OCI-LY7 (cell line): ENCODE measurements at regions not wholly inside any gene's neighbourhood (a gene's known extent, or its start where the extent isn't known, plus 50 kb on each side); places are given as distances from the start of the nearest gene placed in this dataset.
"Not testable (repeated sequence)": the region's sequence is repeated elsewhere in the genome, so short reads cannot be mapped to it uniquely, and the experiment has no call there.

Source experiments
- BruUV-seq: library from RNA; stranded (reverse); fragments of 400-500 nt; replicated peaks from 2 replicates; lab custom pipeline; 2021; lab: Mats Ljungman, UMichigan
- CTCF ChIA-PET: fragments of 300-600 bp; sonication (Branson Sonifier 250); formaldehyde crosslinking; loops from one replicate; lab custom pipeline; 2022; ENCODE audit warnings: antibody characterized with exemption; ENCODE audit not compliant: unreplicated experiment; lab: Charles Lee
- POLR2A ChIA-PET: fragments of 300-600 bp; sonication (Branson Sonifier 250); formaldehyde crosslinking; loops from one replicate; lab custom pipeline; 2022; ENCODE audit warnings: antibody characterized with exemption; lab: Charles Lee
- DNase-seq: peaks from one replicate; pipeline ENCODE4 v3.0.0-alpha.2; 2015; ENCODE audit warnings: low spot score
- H2AFZ ChIP-seq: fragments of 200-600 bp; sonication (generic), shearing (Covaris generic); 2 replicates; pipeline ENCODE4 v1.6.1; 2014; ENCODE audit warnings: mild to moderate bottlenecking, antibody characterized with exemption, low read length, moderate library complexity
- H3K27ac ChIP-seq: fragments of 200-600 bp; sonication (generic); 2 replicates; pipeline ENCODE4 v1.5.1; 2014; ENCODE audit warnings: mixed run types, low read depth, mild to moderate bottlenecking, moderate library complexity, low read length, inconsistent platforms; ENCODE audit not compliant: poor library complexity, severe bottlenecking
- H3K36me3 ChIP-seq: fragments of 200-600 bp; sonication (generic); 2 replicates; pipeline ENCODE4 v1.6.1; 2014; ENCODE audit warnings: mild to moderate bottlenecking, antibody characterized with exemption, low read length, moderate library complexity, mixed read lengths; ENCODE audit not compliant: insufficient read depth
- H3K4me1 ChIP-seq: fragments of 200-600 bp; sonication (generic); 2 replicates; pipeline ENCODE4 v1.5.1; 2014; ENCODE audit warnings: mild to moderate bottlenecking, low read length; ENCODE audit not compliant: insufficient read depth, poor library complexity, severe bottlenecking
- H3K4me2 ChIP-seq: fragments of 200-600 bp; sonication (generic); 2 replicates; pipeline ENCODE4 v1.6.1; 2014; ENCODE audit warnings: mild to moderate bottlenecking, low read length
- H3K4me3 ChIP-seq: fragments of 200-600 bp; sonication (generic); 2 replicates; pipeline ENCODE4 v1.5.1; 2014; ENCODE audit warnings: mild to moderate bottlenecking, low read depth, low read length; ENCODE audit not compliant: poor library complexity, severe bottlenecking
- H3K79me2 ChIP-seq: fragments of 200-600 bp; sonication (generic); 2 replicates; pipeline ENCODE4 v1.6.1; 2016; ENCODE audit warnings: low read depth, mild to moderate bottlenecking, low read length, moderate library complexity, mixed read lengths; ENCODE audit not compliant: insufficient read depth
- H3K9me2 ChIP-seq: fragments of 200-600 bp; sonication (generic); 2 replicates; pipeline ENCODE4 v1.6.1; 2016; ENCODE audit warnings: mild to moderate bottlenecking, low read length, mixed read lengths; ENCODE audit not compliant: insufficient read depth
- H3K9me3 ChIP-seq: fragments of 200-600 bp; sonication (generic); 2 replicates; pipeline ENCODE4 v1.6.1; 2014; ENCODE audit warnings: mild to moderate bottlenecking, mixed run types, low read length, mixed read lengths
- H4K20me1 ChIP-seq: fragments of 200-600 bp; sonication (generic); 2 replicates; pipeline ENCODE4 v1.6.1; 2014; ENCODE audit warnings: mild to moderate bottlenecking, antibody characterized with exemption, low read length, moderate library complexity, mixed read lengths; ENCODE audit not compliant: insufficient read depth
- CTCF ChIP-seq: fragments of 200-600 bp; sonication (generic); conservative IDR thresholded peaks from 2 replicates; pipeline ENCODE4 v1.5.1; 2014; ENCODE audit warnings: mild to moderate bottlenecking, antibody characterized with exemption, low read length, moderate library complexity, mixed read lengths
- EZH2phosphoT487 ChIP-seq: fragments of 200-600 bp; sonication (generic); IDR thresholded peaks from 2 replicates; pipeline ENCODE4 v1.6.1; 2018; ENCODE audit warnings: low read depth, borderline replicate concordance, mild to moderate bottlenecking, mixed run types, antibody characterized with exemption, low read length, moderate library complexity, mixed read lengths
- intact Hi-C: fragments of 100-400 bp; cut with micrococcal nuclease; formaldehyde crosslinking; loops from one replicate; pipeline ENCODE4 v1.10.0; 2022; ENCODE audit not compliant: unreplicated experiment

- H3K4me2 ChIP-seq, result no peak overlapping the region
Measured at GRCh38 chr10:64573623-64574325, 1052.6 kb downstream of the REEP3 start.

GRCh38 chr10:64574371-64574770 lies 1053.2 kb downstream of the REEP3 start:
- POLR2A ChIA-PET, result no interaction called here
- TF ChIP-seq EZH2phosphoT487, result no peak
- no peak for TF ChIP-seq CTCF
- intact Hi-C loops, result no loop called here

More at GRCh38 chr10:64573623-64574325, 1052.6 kb downstream of the REEP3 start:
- no peak overlapping the region for H2AFZ ChIP-seq
- no peaks in the 10 kb centered on the region for H3K9me3 ChIP-seq
- no peak for DNase-seq
- H3K27ac ChIP-seq, result no peak overlapping the region
- POLR2A ChIA-PET, result no interaction called here
- no peaks in the 10 kb centered on the region for H3K36me3 ChIP-seq
- H3K4me3 ChIP-seq, result no peak overlapping the region
- H3K4me1 ChIP-seq, result no peaks in the 10 kb centered on the region
- intact Hi-C loops, result no loop called here
- no peaks in the 10 kb centered on the region for H3K9me2 ChIP-seq
- BruUV-seq, result no TSS peak
- CTCF ChIA-PET, result no interaction called here
- H3K79me2 ChIP-seq, result no peaks in the 10 kb centered on the region
- H4K20me1 ChIP-seq, result no peaks in the 10 kb centered on the region
- TF ChIP-seq EZH2phosphoT487, result no peak
- TF ChIP-seq CTCF, result no peak

DNA sequence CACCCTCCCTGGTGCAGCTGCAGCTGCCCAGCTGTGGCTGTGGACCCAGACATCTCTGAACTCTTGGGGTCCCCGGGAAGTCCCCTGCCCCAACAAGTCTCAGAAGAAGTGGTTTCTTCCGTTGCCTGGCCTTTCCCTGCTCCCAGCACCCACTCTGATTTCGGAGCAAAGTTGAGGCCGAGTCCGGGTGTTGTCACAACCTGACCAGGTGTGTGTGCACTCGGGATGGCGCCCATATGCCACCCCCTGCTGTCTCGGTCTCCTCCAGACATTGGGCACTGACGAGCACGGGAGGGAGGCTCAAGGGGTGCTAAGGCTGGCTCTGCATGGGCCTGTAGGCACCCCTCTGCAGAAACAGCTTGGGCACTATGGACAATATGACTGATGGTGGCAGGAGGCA lies 1055.3 kb downstream of the REEP3 start:
- intact Hi-C loops, result no loop called here
- Histone ChIP-seq H3K9me3 (no peaks in the 10 kb centered on the region), H3K36me3 (no peaks in the 10 kb centered on the region), H2AFZ (no peak overlapping the region), H4K20me1 (no peaks in the 10 kb centered on the region), H3K4me3 (no peak overlapping the region), H3K79me2 (no peaks in the 10 kb centered on the region), H3K4me1 (no peaks in the 10 kb centered on the region), H3K9me2 (no peaks in the 10 kb centered on the region), H3K27ac (no peak overlapping the region), H3K4me2 (no peak overlapping the region)
- CTCF ChIA-PET, result no interaction called here
- BruUV-seq, result no TSS peak
- no peak for TF ChIP-seq EZH2phosphoT487
- TF ChIP-seq CTCF, result no peak
- no peak for DNase-seq
- POLR2A ChIA-PET, result no interaction called here

More at GRCh38 chr10:64574371-64574770, 1053.2 kb downstream of the REEP3 start:
- H3K4me1 ChIP-seq, result no peaks in the 10 kb centered on the region
- H4K20me1 ChIP-seq, result no peaks in the 10 kb centered on the region
- H3K4me3 ChIP-seq, result no peak overlapping the region
- CTCF ChIA-PET, result no interaction called here
- no peak overlapping the region for H3K4me2 ChIP-seq
- no peaks in the 10 kb centered on the region for H3K79me2 ChIP-seq
- no peaks in the 10 kb centered on the region for H3K36me3 ChIP-seq
- no peaks in the 10 kb centered on the region for H3K9me2 ChIP-seq
- no peak overlapping the region for H3K27ac ChIP-seq
- BruUV-seq, result no TSS peak
- H2AFZ ChIP-seq, result no peak overlapping the region
- no peaks in the 10 kb centered on the region for H3K9me3 ChIP-seq
- no peak for DNase-seq

- CTCF ChIA-PET, BruUV-seq: not testable (repeated sequence)
Measured at GRCh38 chr10:64578757-64579156, 1057.6 kb downstream of the REEP3 start.

More at GRCh38 chr10:64578757-64579156, 1057.6 kb downstream of the REEP3 start:
- H3K4me1 ChIP-seq, H2AFZ ChIP-seq, H3K36me3 ChIP-seq, H4K20me1 ChIP-seq, intact Hi-C loops, H3K4me2 ChIP-seq, H3K4me3 ChIP-seq, POLR2A ChIA-PET, H3K9me3 ChIP-seq, H3K27ac ChIP-seq, H3K9me2 ChIP-seq, DNase-seq, H3K79me2 ChIP-seq: not testable (repeated sequence)
